Liver (tissue), 8 donors: ENCODE measurements at regions not wholly inside any gene's neighbourhood (a gene's known extent, or its start where the extent isn't known, plus 50 kb on each side); places are given as distances from the start of the nearest gene placed in this dataset.

Experiments used
- DNase-seq: peaks from one replicate; pipeline ENCODE4 v3.0.0-alpha.2; 2017; ENCODE audit warnings: low spot score
- H3K27ac ChIP-seq, 2 donors: one replicate each; pipeline ENCODE4 v1.7.0; 2013; ENCODE audit warnings: inconsistent platforms in 2 of 2, low read length in 2 of 2, control low read depth in 1 of 2, low read depth in 1 of 2, mild to moderate bottlenecking in 1 of 2
- H3K27me3 ChIP-seq, 4 donors: one replicate each; pipeline versions ENCODE4 v1.6.1 to v1.7.0; 2013; ENCODE audit warnings: low read length in 3 of 4, inconsistent platforms in 1 of 4, mild to moderate bottlenecking in 1 of 4, moderate library complexity in 1 of 4; ENCODE audit not compliant: control insufficient read depth in 4 of 4, insufficient read depth in 4 of 4
- H3K36me3 ChIP-seq, 4 donors: one replicate each; pipeline versions ENCODE4 v1.6.1 to v1.7.0; 2013; ENCODE audit warnings: low read length in 3 of 4, mild to moderate bottlenecking in 3 of 4, low read depth in 1 of 4, moderate library complexity in 1 of 4; ENCODE audit not compliant: control insufficient read depth in 4 of 4, insufficient read depth in 3 of 4
- H3K4me1 ChIP-seq, 4 donors: one replicate each; pipeline versions ENCODE4 v1.6.1 to v1.7.0; 2013; ENCODE audit warnings: low read length in 3 of 4, mild to moderate bottlenecking in 3 of 4, moderate library complexity in 1 of 4; ENCODE audit not compliant: control insufficient read depth in 4 of 4, insufficient read depth in 4 of 4
- H3K4me3 ChIP-seq, 3 donors: one replicate each; pipeline versions ENCODE4 v1.6.1 to v1.7.0; 2013; ENCODE audit warnings: low read length in 3 of 3, control low read depth in 1 of 3, low read depth in 1 of 3, mild to moderate bottlenecking in 1 of 3
- H3K9ac ChIP-seq, 2 donors: one replicate each; pipeline ENCODE4 v1.7.0; 2013; ENCODE audit warnings: low read length in 2 of 2, mild to moderate bottlenecking in 2 of 2, moderate library complexity in 2 of 2, control low read depth in 1 of 2, low read depth in 1 of 2
- H3K9me3 ChIP-seq, 4 donors: one replicate each; pipeline versions ENCODE4 v1.6.1 to v1.7.0; 2013; ENCODE audit warnings: low read length in 3 of 4; ENCODE audit not compliant: control insufficient read depth in 4 of 4
- CTCF ChIP-seq: fragments of 150-350 bp; IDR thresholded peaks from 2 replicates; pipeline ENCODE4 v1.5.1; 2017; ENCODE audit warnings: improper control_type of control experiment, low read depth, low read length; ENCODE audit not compliant: missing input control
- EGR1 ChIP-seq, 2 donors: IDR thresholded peaks; 2 replicates each; pipeline ENCODE4 v1.6.1; 2016 to 2018; ENCODE audit warnings: antibody characterized with exemption in 2 of 2, low read depth in 2 of 2
- FOXA2 ChIP-seq: IDR thresholded peaks from 2 replicates; pipeline ENCODE4 v1.6.1; 2016; ENCODE audit warnings: antibody characterized with exemption
- GABPA ChIP-seq, 2 donors: IDR thresholded peaks in 1 of 2; conservative IDR thresholded peaks in 1 of 2; 2 replicates each; pipeline ENCODE4 v1.6.1; 2016; ENCODE audit warnings: antibody characterized with exemption in 2 of 2, mild to moderate bottlenecking in 1 of 2, moderate library complexity in 1 of 2
- HNF4G ChIP-seq: IDR thresholded peaks from 2 replicates; pipeline ENCODE4 v1.6.1; 2016; ENCODE audit warnings: antibody characterized with exemption
- NR2F2 ChIP-seq: IDR thresholded peaks from 2 replicates; pipeline ENCODE4 v1.6.1; 2016; ENCODE audit warnings: antibody characterized with exemption
- REST ChIP-seq: IDR thresholded peaks from 2 replicates; pipeline ENCODE4 v1.6.1; 2016; ENCODE audit warnings: antibody characterized with exemption, mild to moderate bottlenecking
- RXRA ChIP-seq, 2 donors: IDR thresholded peaks; 2 replicates each; pipeline ENCODE4 v1.6.1; 2017 to 2018; ENCODE audit warnings: antibody characterized with exemption in 2 of 2, mild to moderate bottlenecking in 1 of 2
- SP1 ChIP-seq: IDR thresholded peaks from 2 replicates; pipeline ENCODE4 v1.6.1; 2018; ENCODE audit warnings: antibody characterized with exemption, mild to moderate bottlenecking
- TAF1 ChIP-seq: conservative IDR thresholded peaks from 2 replicates; pipeline ENCODE4 v1.6.1; 2016; ENCODE audit warnings: antibody characterized with exemption, mild to moderate bottlenecking
- YY1 ChIP-seq: IDR thresholded peaks from 2 replicates; pipeline ENCODE4 v1.6.1; 2016; ENCODE audit warnings: antibody characterized with exemption, mild to moderate bottlenecking
- ZBTB33 ChIP-seq: IDR thresholded peaks from 2 replicates; pipeline ENCODE4 v1.6.1; 2016; ENCODE audit warnings: antibody characterized with exemption
- WGBS: extraction: QIAGEN DNeasy Blood & Tissue Kit; methylation state at CpG from one replicate; pipeline ENCODE4 v1.1.7; 2013; 5-methylcytosine and 5-hydroxymethylcytosine counted together
- donor health status: healthy.
- donor health status: healthy.
- donor health status: healthy.
- donor health status: healthy.
- donor health status: healthy.

GRCh38 chr15:36329592-36329991, 249.8 kb upstream of the CDIN1 start:
- Histone ChIP-seq H3K27me3 (no peaks in the 10 kb centered on the region), H3K4me1 (no peaks in the 10 kb centered on the region), H3K36me3 (no peaks in the 10 kb centered on the region), H3K9ac (no peak overlapping the region), H3K9me3 (peaks cover 0 to 5% (median 3%) of the 10 kb centered on the region in 4 donors), H3K4me3 (no peak overlapping the region), H3K27ac (no peak overlapping the region)
- no peak for TF ChIP-seq HNF4G
- no peak for TF ChIP-seq TAF1
- no peak for TF ChIP-seq GABPA (IDR thresholded peaks at IDR 0.05 in 1 of 2, conservative IDR thresholded peaks at IDR 0.05 in 1 of 2)
- TF ChIP-seq CTCF = no peak
- TF ChIP-seq SP1 = no peak
- no peak for TF ChIP-seq REST
- no peak for TF ChIP-seq RXRA (IDR thresholded peaks at IDR 0.05)
- TF ChIP-seq ZBTB33 = no peak
- TF ChIP-seq EGR1 (IDR thresholded peaks at IDR 0.05; ENCODE audit: low read depth in 2 of 2) = no peak
- TF ChIP-seq NR2F2 = no peak
- WGBS = 91% methylated on average over 9 of the region's 9 CpGs
- no peak for DNase-seq

- WGBS = 86% methylated on average over 3 of the region's 3 CpGs
- no peak for DNase-seq
- no peak overlapping the region for H3K27ac ChIP-seq
- no peaks in the 10 kb centered on the region for H3K4me1 ChIP-seq
- H3K9me3 ChIP-seq = peaks cover 0 to 5% (median 3%) of the 10 kb centered on the region in 4 donors
- no peaks in the 10 kb centered on the region for H3K27me3 ChIP-seq
- no peak overlapping the region for H3K9ac ChIP-seq
- H3K36me3 ChIP-seq = no peaks in the 10 kb centered on the region
- H3K4me3 ChIP-seq = no peak overlapping the region
- TF ChIP-seq GABPA (IDR thresholded peaks at IDR 0.05 in 1 of 2, conservative IDR thresholded peaks at IDR 0.05 in 1 of 2) (no peak), FOXA2 (no peak), YY1 (no peak), REST (no peak), RXRA (IDR thresholded peaks at IDR 0.05) (no peak)
Observed at GRCh38 chr15:36330598-36330997, 248.8 kb upstream of the CDIN1 start.
